ENCODE measurements at regions not wholly inside any gene's neighbourhood (a gene's known extent, or its start where the extent isn't known, plus 50 kb on each side); places are given as distances from the start of the nearest gene placed in this dataset.
"Not testable (repeated sequence)": the region's sequence is repeated elsewhere in the genome, so short reads cannot be mapped to it uniquely, and the experiment has no call there.

GRCh38 chr7:108669958-108670357 is 100.3 kb downstream of the DNAJB9 start:
- no peaks in the 10 kb centered on the region for H3K27me3 ChIP-seq
- no peaks in the 10 kb centered on the region for H3K4me1 ChIP-seq
- no peaks in the 10 kb centered on the region for H3K36me3 ChIP-seq
- H4K20me1 ChIP-seq, result no peaks in the 10 kb centered on the region
- peaks cover 0 to 15% (median 10%) of the 10 kb centered on the region in 11 experiments; a peak in 9 of 22 replicates for H3K9me3 ChIP-seq (replicated peaks in 1 of 11)
- no peak for TF ChIP-seq Cebpa-rat (IDR thresholded peaks at IDR 0.05)
- no peak overlapping the region for H3K9ac ChIP-seq
- H3K27ac ChIP-seq, result no peak overlapping the region
- H3K4me2 ChIP-seq, result no peak overlapping the region
- H3K4me3 ChIP-seq, result no peak overlapping the region

DNA sequence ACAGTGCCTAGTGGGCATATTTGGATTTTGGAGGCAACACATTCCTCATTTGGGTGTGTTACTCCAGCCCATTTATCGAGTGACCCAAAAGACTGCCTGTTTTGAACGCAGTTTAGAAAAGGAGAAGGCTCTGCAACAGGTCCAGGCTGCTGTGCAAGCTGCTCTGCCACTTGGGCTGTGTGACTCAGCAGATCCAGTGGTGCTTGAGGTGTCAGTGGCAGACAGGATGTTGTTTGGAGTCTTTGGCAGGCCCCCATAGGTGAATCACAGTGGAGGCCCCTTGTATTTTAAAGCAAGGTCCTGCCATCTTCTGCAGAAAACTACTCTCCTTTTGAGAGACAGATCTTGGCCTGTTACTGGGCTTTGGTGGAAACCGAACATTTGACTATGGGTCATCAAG is 104.0 kb downstream of the DNAJB9 start:
- not testable (repeated sequence) for H3K9ac ChIP-seq, H3K27ac ChIP-seq, H3K36me3 ChIP-seq, H4K20me1 ChIP-seq, H3K27me3 ChIP-seq, H3K4me3 ChIP-seq, H3K4me2 ChIP-seq, H3K4me1 ChIP-seq
- H3K9me3 ChIP-seq (replicated peaks in 1 of 11), result peaks cover 0 to 15% (median 10%) of the 10 kb centered on the region in 11 experiments; a peak in 9 of 22 replicates

DNA sequence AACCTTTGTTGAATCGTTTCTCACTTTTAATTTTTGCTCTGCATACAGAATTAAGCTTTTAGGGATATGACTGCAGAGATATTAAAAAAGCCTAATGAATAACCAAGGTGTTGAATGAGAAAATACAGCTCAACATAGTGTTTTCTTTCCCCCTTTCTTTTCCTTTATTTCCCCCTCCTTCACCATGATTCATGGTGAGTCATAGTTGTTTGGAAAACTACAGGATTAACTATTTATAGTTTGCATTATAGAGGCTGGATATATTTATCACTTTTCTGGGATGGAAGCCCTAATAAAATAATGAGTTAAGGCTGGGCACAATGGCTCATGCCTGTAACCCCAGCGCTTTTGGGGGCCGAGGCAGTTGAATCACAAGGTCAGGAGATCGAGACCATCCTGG is 115.0 kb downstream of the DNAJB9 start:
- Histone ChIP-seq H3K4me3 (no peak overlapping the region), H4K20me1 (no peaks in the 10 kb centered on the region), H3K9me3 (replicated peaks in 1 of 11) (no peaks in the 10 kb centered on the region), H3K4me2 (no peak overlapping the region), H3K4me1 (no peaks in the 10 kb centered on the region), H3K27me3 (no peaks in the 10 kb centered on the region), H3K9ac (no peak overlapping the region), H3K27ac (no peak overlapping the region), H3K36me3 (no peaks in the 10 kb centered on the region)
- no peak for TF ChIP-seq Cebpa-rat (IDR thresholded peaks at IDR 0.05)

- no peaks in the 10 kb centered on the region for H4K20me1 ChIP-seq
- no peak overlapping the region for H3K27ac ChIP-seq
- no peaks in the 10 kb centered on the region for H3K4me1 ChIP-seq
- no peak for TF ChIP-seq Cebpa-rat (IDR thresholded peaks at IDR 0.05)
- H3K27me3 ChIP-seq, result no peaks in the 10 kb centered on the region
- no peak overlapping the region for H3K4me3 ChIP-seq
- peaks cover 0 to 4% (median 0%) of the 10 kb centered on the region in 11 experiments; a peak in 2 of 22 replicates for H3K9me3 ChIP-seq (replicated peaks in 1 of 11)
- no peak overlapping the region for H3K4me2 ChIP-seq
- H3K9ac ChIP-seq, result no peak overlapping the region
- H3K36me3 ChIP-seq, result no peaks in the 10 kb centered on the region
Observed at GRCh38 chr7:108686494-108686893, 116.8 kb downstream of the DNAJB9 start.

- no peak overlapping the region for H3K4me3 ChIP-seq
- H3K36me3 ChIP-seq, result no peaks in the 10 kb centered on the region
- 0 out of 22 replicates have a peak, but pooled peaks cover 0 to 3% (median 0%) of the 10 kb centered on the region in 11 experiments for H3K9me3 ChIP-seq (replicated peaks in 1 of 11)
- H3K9ac ChIP-seq, result no peak overlapping the region
- TF ChIP-seq Cebpa-rat (IDR thresholded peaks at IDR 0.05), result no peak
- H3K4me1 ChIP-seq, result no peaks in the 10 kb centered on the region
- no peaks in the 10 kb centered on the region for H4K20me1 ChIP-seq
- H3K4me2 ChIP-seq, result no peak overlapping the region
- H3K27ac ChIP-seq, result no peak overlapping the region
- no peaks in the 10 kb centered on the region for H3K27me3 ChIP-seq
Observed at GRCh38 chr7:108697254-108697653, 127.6 kb downstream of the DNAJB9 start.

- peaks cover 0 to 5% (median 0%) of the 10 kb centered on the region in 10 experiments; a peak in 4 of 20 replicates for H3K4me1 ChIP-seq
- H4K20me1 ChIP-seq, result no peaks in the 10 kb centered on the region
- 0 out of 22 replicates have a peak overlapping the region, but pooled peaks of 1 of the 11 experiments have one; percentile 8 for H3K4me2 ChIP-seq
- no peaks in the 10 kb centered on the region for H3K36me3 ChIP-seq
- H3K27ac ChIP-seq, result no peak overlapping the region
- no peak overlapping the region for H3K9ac ChIP-seq
- TF ChIP-seq Cebpa-rat (IDR thresholded peaks at IDR 0.05), result no peak
- no peaks in the 10 kb centered on the region for H3K27me3 ChIP-seq
- H3K4me3 ChIP-seq, result no peak overlapping the region
- 0 out of 22 replicates have a peak, but pooled peaks cover 0 to 5% (median 0%) of the 10 kb centered on the region in 11 experiments for H3K9me3 ChIP-seq (replicated peaks in 1 of 11)
Observed at GRCh38 chr7:108711611-108712010, 141.9 kb downstream of the DNAJB9 start.

DNA sequence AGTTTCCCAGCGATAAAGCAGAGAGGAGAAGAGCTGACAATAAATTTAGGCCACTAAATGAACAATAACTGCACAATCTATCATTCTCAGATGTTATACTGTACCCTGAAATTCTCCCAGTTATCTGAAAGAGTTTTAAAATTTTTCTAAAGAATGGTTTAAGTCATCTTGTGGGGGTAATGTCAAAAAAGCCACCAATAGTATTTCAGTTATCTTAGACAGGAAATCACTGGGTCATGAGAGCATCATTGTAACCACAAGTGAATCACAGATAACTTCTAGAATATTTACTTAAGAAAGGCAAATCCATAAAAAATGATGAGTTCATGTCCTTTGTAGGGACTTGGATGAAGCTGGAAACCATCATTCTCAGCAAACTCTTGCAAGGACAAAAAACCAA is 147.1 kb downstream of the DNAJB9 start:
- TF ChIP-seq Cebpa-rat (IDR thresholded peaks at IDR 0.05), result no peak
- no peak overlapping the region for H3K27ac ChIP-seq
- no peaks in the 10 kb centered on the region for H3K36me3 ChIP-seq
- no peak overlapping the region; a peak in 1 of 22 replicates for H3K4me2 ChIP-seq
- no peak overlapping the region for H3K9ac ChIP-seq
- H4K20me1 ChIP-seq, result no peaks in the 10 kb centered on the region
- H3K27me3 ChIP-seq, result no peaks in the 10 kb centered on the region
- no peak overlapping the region for H3K4me3 ChIP-seq
- H3K4me1 ChIP-seq, result peaks cover 0 to 7% (median 0%) of the 10 kb centered on the region in 10 experiments; a peak in 1 of 20 replicates
- no peaks in the 10 kb centered on the region for H3K9me3 ChIP-seq (replicated peaks in 1 of 11)

DNA sequence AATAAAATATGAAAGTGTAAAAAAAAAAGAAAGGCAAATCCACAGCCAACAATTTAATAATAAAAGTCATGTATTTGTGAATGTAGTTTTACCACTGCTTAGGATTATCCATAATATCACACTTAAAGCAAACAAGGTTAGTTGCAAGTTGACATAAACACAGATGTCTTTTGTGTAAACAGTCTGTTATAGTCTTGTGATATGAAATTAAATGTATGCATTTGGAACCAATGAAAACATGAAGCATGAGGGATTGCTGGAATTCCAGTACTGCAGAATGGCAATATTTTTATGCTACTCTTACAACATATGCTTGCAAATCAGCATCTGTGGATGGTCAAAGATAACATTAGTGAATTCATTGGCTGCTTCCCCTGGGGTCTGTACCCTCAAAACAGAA is 148.1 kb downstream of the DNAJB9 start:
- peaks cover 0 to 7% (median 0%) of the 10 kb centered on the region in 10 experiments; a peak in 1 of 20 replicates for H3K4me1 ChIP-seq
- H4K20me1 ChIP-seq, result no peaks in the 10 kb centered on the region
- no peak overlapping the region for H3K9ac ChIP-seq
- no peak overlapping the region for H3K4me3 ChIP-seq
- H3K27me3 ChIP-seq, result no peaks in the 10 kb centered on the region
- no peak overlapping the region for H3K27ac ChIP-seq
- H3K9me3 ChIP-seq (replicated peaks in 1 of 11), result no peaks in the 10 kb centered on the region
- TF ChIP-seq Cebpa-rat (IDR thresholded peaks at IDR 0.05), result no peak
- no peaks in the 10 kb centered on the region for H3K36me3 ChIP-seq
- no peak overlapping the region for H3K4me2 ChIP-seq

DNA sequence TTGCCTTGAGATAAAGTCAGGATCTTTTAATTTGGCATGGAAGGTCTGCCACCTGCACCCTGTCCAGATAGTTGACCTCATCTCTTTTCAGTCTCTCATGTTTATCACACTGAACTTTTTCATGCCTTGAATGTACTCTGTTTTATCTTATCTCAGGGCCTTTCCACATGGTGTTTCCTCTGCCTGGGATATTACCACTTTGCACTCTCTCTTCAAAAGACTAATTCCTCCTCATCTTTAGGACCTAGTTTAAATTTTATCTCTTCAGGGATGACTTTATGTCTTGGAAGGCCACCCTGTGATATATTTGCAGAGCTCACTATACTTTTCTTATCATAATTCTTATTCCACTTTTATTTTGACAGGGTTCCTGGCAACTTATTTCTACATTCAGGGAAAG is 150.0 kb downstream of the DNAJB9 start:
- Histone ChIP-seq H3K9me3 (replicated peaks in 1 of 11) (no peaks in the 10 kb centered on the region), H3K9ac (no peak overlapping the region), H3K36me3 (no peaks in the 10 kb centered on the region), H3K4me2 (no peak overlapping the region), H3K27me3 (no peaks in the 10 kb centered on the region), H3K4me1 (peaks cover 11 to 22% (median 16%) of the 10 kb centered on the region in 10 experiments), H3K4me3 (no peak overlapping the region), H4K20me1 (no peaks in the 10 kb centered on the region), H3K27ac (no peak overlapping the region)
- no peak for TF ChIP-seq Cebpa-rat (IDR thresholded peaks at IDR 0.05)

GRCh38 chr7:108722561-108722960 is 152.9 kb downstream of the DNAJB9 start:
- H3K4me1 ChIP-seq, result peaks cover 20 to 30% (median 24%) of the 10 kb centered on the region in 10 experiments
- no peaks in the 10 kb centered on the region for H3K27me3 ChIP-seq
- H3K9ac ChIP-seq, result no peak overlapping the region
- H3K4me3 ChIP-seq, result no peak overlapping the region
- H4K20me1 ChIP-seq, result no peaks in the 10 kb centered on the region
- H3K9me3 ChIP-seq (replicated peaks in 1 of 11), result no peaks in the 10 kb centered on the region; a peak in 3 of 22 replicates
- no peak overlapping the region for H3K27ac ChIP-seq
- no peak for TF ChIP-seq Cebpa-rat (IDR thresholded peaks at IDR 0.05)
- no peaks in the 10 kb centered on the region for H3K36me3 ChIP-seq
- H3K4me2 ChIP-seq, result no peak overlapping the region
